Stimulated activated CD8-positive, alpha-beta memory T cell treated with anti-CD3 and anti-CD28 coated beads, Interleukin-7, amount 100 ng/mL, for 4 hours (primary cell): ENCODE measurements at regions not wholly inside any gene's neighbourhood (a gene's known extent, or its start where the extent isn't known, plus 50 kb on each side); places are given as distances from the start of the nearest gene placed in this dataset.

ENCODE experiments used
- DNase-seq, 2 donors: peaks; one replicate each; pipeline ENCODE4 v3.0.0-alpha.2; 2020; ENCODE audit warnings: low read depth in 2 of 2

DNA sequence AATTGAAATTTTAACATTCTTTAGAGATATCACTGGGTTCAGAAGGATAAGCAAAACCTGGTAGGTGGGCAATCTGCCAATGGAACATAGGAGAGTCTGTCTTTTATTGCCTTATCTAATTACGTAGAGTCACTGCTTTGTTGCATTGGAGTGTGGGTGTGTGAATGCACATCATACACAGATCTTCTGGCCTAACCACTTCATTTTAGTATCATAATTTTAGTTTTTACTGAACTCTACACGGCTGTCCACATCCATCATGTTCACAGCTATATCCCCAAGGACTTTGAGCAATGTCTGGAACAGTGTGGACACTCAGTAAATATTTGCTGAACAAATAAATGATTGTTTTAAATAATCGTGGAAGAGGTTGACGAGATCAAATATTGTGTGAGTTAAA, 104.6 kb upstream of the AKIRIN2 start:
- DNase-seq = no peak

DNA sequence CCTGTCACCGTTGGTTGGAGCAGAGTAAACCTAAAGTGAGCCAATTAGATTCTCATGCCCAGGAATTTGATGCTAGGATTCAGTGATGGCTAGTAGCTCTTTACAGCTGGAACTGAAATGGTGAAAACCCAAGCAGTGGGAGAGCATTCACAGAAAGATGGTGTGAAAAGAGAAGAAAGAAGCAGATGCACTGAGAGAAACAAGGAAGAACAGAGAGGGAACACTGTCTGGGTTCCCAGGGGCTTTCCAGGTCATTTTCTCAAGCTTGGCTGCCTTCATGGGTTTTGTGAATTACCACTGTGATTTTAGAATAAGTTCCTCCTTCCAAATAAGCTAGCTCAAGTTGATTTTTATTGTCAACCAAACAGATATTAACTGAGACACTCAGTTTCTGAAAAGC, 104.1 kb upstream of the AKIRIN2 start:
- no peak for DNase-seq

DNA sequence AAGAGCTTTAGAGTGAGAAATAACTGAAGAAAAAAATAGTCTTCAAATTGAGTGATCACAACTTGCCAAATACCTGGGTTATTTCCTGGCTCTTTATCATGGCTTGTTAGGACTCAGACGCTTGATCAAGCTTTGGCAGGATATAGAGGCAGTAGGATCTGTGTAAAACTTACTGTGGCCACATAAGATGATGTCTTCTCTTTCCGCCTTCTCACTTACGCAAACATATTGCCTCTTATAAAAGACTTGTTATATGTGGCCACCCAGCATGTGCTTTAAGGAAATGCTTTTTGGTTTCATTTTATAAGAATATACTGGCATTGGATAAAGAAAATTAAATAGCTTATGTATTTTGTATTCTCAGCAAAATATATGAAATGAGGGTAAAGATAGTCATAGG, 101.8 kb upstream of the AKIRIN2 start:
- no peak for DNase-seq

DNA sequence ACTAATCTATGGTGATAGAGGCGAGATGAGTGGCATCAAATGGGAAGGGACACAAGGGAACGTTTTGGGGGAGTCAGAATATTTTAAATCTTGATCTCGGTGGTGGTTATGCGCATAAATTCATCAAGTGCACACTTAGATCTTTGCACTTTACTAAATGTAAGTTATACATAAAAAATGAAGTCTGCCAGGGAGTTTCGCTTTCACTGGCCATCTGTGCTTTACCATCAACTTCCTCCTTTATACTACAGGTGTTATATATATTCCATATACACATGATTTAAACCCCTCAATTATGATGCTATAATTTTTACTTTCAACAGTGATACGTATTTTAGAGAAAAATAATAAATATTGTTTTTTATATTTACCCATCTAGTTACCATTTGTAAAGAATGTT, 97.6 kb upstream of the AKIRIN2 start:
- no peak for DNase-seq

DNA sequence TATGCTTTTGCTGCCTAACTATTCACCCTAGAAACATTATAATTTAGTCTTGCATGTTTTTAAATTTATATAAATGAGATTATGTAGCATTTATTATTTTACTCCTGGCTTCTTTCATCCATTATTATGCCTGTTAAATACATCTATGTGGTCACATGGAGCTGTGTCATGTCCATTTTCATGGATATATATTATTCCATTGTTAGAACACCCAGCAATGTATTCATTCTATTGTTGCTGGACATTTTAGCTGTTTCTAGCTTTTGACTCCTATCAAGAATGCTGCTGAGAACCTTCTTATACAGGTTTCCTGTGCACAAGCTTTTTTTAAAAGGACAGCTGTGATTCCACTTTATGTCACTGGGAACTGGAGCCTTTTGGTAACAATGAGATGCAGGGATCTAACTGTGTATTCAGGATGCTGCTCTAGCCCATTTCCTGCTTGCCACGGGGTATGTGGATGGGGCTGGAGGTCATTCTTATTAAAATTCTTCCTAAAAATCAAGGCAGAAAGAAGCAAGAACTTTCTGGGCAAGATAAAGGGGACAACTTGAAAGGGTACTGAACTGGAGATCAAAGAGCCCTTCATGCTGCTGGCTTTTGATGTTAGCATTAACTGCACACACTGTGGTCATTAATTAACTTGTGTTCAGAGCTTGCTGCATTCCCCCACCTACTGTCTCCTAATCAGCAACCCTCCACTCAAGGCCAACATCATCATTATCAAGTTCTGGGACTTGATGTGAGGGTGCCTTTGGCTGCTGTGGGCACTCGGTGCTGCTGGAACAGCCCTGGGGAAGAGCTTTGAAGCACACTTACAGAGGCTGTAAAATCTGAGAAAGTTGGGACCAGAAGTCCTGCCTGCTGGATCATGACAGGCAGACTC, 96.6 kb upstream of the AKIRIN2 start:
- no peak for DNase-seq

DNA sequence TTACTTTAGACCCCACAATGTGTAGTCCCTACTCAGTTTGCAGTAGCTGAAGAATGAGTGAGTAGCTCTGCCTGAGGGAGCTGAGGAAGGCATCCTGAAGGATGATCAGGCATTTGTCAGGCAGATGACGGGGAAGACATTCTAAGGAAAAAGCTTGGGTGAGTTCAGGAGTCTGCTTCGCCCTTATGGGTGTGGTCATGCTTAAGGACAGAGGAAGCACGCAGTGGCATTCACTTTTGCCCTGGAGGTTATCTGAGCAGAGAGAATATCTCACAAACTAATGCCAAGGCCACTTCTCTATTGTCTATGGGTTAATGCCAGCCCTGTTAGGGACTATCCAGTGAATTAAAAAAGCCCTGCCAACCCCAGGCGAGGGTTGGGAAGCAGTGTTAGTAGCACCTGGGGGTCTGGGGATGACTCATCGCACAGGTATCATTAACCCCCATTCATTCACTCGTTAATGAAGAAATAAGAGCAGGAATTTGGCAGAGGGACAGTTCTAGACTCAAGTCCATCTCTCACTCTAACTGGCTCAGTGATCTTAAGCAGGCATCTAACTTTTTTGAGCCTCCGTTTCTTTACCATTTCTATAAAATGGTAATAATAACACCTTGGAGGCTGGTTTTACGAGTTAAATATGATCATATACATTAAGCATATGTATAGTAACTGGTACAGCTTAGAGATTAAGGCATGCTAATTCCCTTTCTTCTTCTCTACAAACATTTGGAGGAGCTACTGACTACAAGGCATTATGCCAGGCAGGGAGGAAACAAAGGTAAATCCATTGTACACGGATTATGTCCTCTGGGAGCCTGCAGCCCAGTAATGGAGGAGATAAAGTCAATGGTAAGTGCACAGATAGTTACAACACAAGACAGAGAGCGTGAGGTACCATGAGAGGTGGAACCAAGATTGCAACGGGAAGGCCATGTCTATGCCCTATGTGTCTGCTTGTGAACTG, 93.2 kb upstream of the AKIRIN2 start:
- no peak for DNase-seq

DNA sequence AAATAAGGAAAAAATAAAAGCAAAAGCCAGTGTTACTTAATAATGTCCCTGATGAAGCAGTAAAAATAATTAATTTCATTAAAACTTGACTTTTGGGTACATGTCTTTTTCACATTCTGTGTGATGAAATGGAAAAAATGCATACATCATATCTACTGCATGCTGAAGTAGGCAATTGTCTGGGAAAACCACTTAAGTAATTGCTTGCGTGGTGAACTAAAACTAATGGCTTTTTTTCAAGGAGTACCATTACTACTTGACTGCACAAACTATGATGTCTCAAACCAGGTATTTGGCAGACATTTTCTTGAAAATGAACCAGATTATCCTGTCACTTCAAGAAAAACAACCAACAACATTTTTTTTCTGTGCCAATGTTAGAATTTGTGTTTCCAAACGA, 91.3 kb upstream of the AKIRIN2 start:
- no peak for DNase-seq

DNA sequence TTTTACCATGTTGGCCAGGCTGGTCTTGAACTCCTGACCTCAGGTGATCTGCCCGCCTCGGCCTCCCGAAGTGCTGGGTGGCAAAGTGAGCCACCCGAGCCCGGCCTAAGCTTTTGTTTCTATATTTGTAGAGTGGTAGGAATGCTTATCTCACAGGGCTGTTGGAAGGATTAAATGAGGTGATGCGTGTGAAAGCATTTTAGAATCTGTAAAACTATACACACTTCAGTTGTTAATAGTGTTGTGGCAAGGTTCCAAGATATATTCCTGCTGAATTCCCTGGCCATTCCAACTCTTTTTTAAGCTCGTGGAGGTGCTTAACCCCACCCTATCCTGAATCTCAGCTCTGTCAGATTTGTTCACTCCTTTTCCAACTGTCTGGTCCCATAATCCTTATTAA, 89.9 kb upstream of the AKIRIN2 start:
- DNase-seq = no peak

DNA sequence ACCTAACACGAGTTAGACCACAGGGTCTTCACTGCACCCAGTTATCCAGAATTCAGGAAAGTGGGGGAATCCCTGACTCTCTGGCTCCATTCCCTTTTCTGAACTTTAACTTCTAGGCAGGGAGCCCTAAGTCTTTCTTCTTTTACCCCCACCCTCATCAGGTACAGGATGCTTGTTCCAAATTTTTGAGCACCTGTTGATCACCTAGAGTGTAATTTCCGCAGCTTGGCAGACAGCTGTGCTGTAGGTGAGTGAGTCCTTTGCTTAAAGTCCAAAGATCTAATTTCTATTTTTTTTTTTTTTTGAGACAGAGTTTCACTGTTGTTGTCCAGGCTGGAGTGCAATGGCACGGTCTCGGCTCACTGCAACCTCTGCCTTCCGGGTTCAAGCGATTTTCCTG, 89.5 kb upstream of the AKIRIN2 start:
- no peak for DNase-seq

DNA sequence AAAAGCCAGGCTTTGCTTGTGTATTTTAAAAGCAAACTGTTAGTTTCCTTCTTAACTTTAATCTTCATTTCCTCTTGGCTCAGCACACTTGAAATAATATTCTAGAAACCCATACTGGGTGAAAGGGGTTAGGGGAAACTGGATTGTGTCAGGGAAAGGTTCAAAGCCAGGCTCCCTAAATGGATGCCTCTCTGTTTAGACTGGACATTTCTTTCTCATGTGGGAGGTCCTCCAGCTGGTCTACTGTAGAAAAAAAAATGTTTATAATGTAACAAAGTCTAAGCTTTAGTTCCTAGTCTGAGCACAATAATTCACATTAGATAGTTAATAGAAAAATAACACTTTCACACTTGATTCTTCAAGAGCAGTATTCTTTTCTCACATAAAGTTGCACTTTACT, 89.0 kb upstream of the AKIRIN2 start:
- DNase-seq = no peak

DNA sequence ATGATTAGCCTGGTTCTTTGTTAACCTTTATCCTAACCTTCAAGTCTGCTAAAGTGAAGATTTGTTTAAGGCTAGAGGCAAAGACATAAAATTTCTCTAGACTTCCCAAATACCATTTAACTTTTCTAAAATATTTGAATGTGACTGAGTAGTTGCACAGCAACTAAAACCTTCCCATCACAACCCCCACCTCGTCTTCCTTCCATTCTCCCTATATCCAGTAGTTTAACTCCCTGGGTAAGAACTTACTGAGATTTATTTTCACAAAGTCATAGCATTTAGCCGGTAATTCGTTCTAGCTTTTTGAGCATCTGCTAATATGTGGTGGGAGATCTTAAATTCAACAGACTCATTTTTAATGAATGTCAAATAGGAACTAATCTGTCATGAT, 87.9 kb upstream of the AKIRIN2 start:
- no peak for DNase-seq

DNA sequence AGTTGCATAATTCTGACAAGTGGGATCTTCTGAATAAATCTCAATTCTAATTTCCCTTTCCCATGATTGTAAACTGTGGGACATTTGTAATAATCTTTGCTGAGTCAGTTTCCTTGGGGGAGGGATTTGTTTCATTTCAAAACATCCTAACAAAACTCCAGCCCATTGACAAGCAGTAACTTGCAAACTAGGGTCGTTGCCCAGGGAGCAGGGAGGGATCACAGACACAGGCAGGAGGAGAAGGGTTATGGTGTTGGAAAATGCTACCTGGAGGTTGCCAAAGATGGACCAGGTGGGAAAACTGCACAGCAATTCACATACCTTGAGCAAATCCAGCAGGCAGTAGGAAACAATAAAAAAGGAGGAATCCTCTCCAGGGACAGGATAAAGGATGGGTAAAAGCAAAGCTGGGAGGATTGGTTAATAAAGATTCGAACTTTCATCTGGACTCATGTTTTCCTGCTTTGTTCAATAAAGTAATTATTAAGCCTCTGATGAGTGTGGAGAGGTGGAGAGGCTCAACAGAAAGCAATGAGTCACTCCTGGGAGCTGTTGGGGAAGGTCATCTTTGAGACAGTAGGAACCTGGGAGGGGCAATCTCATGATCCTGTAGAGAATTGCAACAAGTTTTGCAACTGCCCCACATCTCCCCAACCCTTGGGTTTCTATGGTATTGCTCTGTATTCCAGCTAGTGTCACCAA, 87.3 kb upstream of the AKIRIN2 start:
- no peak for DNase-seq

DNA sequence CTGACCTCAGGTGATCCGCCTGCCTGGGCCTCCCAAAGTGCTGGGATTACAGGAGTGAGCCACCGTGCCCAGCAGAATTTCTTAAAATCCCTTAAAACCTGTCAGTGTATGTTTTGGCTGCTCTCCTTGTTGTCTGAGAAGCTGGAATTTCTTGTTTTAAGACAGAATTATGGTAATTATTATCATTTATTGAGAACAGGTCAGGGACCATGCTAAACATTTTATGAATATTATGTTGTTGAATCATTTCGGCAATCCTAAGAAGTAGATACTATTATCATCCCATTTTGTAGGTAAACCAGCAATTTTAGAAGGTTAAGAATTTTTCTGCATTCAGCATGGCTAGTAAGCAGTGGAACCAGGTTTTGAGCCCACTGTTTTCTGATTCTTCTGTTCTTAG, 86.1 kb upstream of the AKIRIN2 start:
- no peak for DNase-seq

DNA sequence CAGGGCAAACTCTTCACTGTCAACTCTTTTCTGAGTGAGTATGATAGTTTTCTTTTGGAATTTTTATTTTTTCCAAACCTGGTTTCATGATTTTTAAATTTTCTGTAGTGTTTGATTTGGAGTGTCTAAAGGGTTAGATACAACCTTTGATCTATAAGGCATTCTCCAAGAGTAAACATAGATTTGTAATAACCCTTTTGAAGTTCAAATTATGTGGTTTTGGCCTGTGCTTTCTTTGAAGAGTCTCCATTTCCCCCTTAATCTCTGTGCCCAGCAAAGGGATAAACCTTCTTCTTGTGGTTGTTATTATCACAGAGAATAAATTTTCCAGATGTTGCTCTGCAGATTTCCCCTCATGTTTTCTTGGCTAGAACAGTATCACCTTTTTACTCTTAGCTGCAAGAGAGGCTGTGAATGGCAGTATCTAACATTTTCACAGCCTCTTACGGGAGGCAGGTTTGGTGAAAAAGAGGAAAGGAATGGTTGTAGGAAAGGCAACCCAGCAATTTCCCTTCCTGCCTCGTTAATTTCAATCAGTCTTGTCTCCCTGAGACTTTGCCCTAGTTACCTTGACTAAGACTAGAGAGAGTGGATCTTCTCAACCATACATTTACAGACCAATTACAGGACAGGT, 83.3 kb upstream of the AKIRIN2 start:
- no peak for DNase-seq

DNA sequence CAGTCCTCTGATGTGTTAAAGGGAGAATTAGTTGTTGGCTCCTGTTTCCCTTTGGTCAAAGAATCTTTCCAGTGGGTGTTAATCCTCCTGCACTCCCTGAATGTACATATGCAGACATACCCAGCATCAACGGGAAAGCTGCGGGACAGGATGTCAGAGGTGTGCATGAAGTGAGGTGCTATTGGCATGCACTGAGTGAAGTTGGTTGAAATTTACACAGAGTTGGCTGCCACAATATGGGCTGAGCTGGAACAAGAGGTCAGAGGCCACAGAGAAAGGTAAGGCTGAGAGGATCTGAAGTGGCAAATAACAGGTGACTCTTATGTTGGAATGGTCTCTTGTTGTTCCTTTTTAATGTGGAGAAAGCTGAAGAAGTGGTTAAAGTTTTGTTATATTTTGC, 82.7 kb upstream of the AKIRIN2 start:
- no peak for DNase-seq

DNA sequence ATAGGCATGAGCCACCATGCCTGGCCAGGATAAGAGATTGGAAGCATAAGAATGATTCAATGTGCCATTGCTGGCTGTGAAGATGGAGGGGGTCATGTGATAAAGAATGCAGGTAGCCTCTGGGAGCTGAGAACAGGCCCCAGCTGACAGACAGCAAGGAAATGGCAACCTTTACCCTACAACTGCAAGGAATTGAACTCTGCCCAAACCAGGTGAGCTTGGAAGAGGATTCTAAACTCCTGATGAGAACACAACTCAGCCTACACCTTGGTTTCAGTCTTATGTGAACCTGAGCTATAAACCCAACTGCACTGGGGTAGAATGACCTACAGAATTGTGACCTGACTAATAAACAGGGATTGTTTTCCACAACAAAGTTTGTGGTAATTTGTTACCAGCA, 82.0 kb upstream of the AKIRIN2 start:
- DNase-seq = no peak

DNA sequence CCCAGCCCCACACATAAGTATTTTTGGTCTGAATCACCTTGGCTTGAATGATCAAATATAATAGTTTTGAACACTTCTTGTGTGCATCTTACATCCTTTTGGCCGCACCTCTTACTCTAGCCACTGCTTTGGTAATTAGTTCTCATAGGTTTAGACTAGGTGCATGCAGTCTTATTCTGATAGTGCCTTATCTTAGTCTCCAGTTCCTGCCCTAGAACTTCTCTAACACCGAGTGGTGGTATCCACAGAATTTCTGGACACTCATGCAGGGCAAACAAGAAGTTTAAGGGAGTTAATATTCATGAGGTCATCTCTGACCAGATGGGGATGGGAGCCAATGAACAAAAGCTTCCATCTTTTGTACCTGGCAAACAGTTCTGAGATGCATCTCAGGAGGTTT, 77.5 kb upstream of the AKIRIN2 start:
- DNase-seq = no peak

DNA sequence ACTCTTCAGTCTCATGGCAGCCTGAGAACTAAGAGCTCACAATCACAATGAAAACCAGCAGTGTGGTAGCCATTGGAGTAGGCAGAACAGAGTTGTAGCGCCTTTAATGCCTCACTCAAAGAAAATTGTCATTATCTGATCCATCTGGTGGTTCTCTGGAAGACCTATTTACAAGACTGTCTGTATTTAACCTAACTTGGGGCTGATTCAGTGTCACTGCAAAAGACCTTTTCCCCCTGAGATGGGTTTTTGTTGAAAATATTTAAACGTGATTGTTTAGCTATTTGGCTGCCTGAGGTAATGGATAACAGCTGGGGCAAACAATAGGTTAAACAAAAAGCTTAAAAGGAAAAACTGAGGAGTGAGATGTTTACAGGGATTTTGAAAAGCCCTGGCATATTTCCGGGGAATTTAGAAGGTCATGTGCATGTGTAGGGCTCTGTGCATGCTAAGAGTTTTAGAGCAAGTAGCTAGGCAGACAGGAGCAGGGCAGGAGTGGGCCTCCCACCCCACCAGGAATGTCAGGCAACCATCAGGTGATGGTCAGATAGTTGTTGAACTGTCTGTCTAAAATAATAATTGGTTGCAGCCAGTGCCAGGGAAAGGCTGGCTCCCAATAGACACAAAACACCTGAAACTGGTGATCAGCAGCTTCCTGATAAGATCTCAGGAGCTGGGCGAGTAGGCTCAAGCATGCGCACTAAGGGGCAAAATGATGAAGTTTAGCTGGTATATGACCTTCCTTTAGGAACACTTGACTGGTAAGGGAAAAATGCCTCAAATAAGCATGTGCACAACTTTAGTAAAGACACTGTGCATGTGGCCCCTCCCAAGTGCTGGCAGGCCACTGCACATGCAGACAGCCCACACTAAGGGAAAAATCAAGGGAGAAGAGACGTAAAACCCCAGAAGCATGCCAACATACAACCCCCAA, 70.8 kb upstream of the AKIRIN2 start:
- DNase-seq = no peak

DNA sequence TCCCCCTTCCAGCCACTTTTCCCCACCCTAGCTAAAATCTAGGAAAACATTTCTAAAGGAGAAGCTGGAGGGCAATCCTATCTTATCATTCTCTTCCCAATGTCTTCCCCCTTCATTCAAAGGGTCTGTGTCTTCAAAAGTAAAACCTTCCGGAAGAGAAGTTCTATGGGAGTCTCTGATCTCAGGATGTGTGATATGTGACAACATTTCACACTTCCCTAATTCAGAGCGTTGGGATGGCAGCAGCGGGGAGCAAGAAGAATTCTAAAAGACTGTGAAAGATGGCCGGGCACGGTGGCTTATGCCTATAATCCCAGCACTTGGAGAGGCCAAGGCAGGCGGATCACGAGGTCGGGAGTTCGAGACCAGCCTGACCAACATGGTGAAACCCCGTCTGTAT, 65.4 kb upstream of the AKIRIN2 start:
- no peak for DNase-seq

DNA sequence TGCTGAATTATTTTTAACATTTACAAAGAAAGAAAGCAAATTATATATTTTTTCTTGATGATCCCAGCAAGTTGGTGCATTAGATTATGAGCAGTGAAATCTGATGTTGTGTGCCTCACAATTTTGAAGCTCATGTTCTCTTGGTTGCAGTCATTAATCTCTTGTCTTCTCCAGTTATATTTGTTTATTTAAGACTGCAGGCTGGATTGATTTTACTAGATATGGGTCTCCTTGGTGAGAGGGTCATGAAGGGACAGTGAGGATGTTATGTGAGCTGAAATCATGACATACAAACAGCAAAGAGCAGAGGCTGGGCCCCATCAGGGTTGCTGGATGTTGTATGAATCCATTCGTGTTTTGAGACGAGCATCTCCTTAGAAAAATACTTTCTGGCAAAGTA, 64.2 kb upstream of the AKIRIN2 start:
- DNase-seq = no peak

DNA sequence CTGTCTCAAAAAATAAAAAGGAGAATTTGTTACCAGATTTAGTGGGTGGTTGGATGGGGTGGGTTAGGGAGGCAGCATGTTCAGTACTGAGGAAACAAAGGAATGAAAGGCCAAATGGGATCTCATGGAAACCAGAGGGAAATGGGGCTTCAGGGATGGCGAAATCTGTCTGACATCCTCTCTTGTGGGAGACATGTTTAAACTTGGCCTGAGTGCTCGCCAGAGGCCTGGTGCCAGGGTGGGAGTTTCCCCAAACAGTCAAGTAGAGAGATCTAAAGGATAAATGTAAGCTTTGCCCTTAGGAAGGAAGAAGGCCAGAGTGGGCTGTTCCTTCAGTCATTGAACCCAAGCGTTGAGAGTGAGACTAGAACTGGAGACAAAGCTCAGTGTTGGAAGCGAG, 61.9 kb upstream of the AKIRIN2 start:
- DNase-seq = no peak
